ENCODE measurements at regions not wholly inside any gene's neighbourhood (a gene's known extent, or its start where the extent isn't known, plus 50 kb on each side); places are given as distances from the start of the nearest gene placed in this dataset.

- no peak for TF ChIP-seq MAX (IDR thresholded peaks at IDR 0.05; ENCODE audit: low read depth, low read length)
- no peak for TF ChIP-seq KLF5 (IDR thresholded peaks at IDR 0.05; ENCODE audit: partially characterized antibody)
- TF ChIP-seq FOS (IDR thresholded peaks at IDR 0.05; ENCODE audit: borderline replicate concordance, extremely low read depth, insufficient read length) = no peak
- no peak for TF ChIP-seq NFYA (IDR thresholded peaks at IDR 0.05; ENCODE audit: borderline replicate concordance, low read depth, low read length)
- no peak for TF ChIP-seq NBN (IDR thresholded peaks at IDR 0.05)
- no peak for TF ChIP-seq ZBTB4 (CRISPR knock-in tag; IDR thresholded peaks at IDR 0.05)
Observed at GRCh38 chr2:17306706-17307105, 211.5 kb downstream of the RAD51AP2 start (continued).

DNA sequence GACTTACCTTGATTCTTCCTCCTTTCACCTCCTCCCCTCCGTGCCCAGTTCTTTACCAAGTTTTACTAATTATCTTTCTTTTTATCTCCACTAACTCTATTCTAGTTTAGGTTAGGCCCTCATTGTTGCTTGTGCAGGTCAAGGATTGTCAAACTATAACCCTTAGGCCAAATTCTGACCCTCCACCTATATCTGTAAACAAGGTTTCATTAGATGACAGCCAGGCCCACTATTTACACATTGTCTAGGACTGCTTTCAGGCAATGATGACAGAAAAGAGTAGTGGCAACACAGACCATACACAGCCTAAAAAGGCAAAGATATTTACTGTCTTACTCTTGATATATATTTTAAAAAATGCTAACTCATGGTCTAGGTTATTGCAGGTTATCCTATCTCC lies 212.0 kb downstream of the RAD51AP2 start:
- Histone ChIP-seq H3K4me3 (no peak overlapping the region), H3K27ac (ENCODE audit: control insufficient read depth, insufficient read depth) (no peak overlapping the region), H3K4me1 (ENCODE audit: control insufficient read depth, insufficient read depth, low read length) (no peaks in the 10 kb centered on the region), H4K20me1 (ENCODE audit: control insufficient read depth, insufficient read depth) (no peaks in the 10 kb centered on the region), H3K27me3 (replicated peaks in 1 of 2; ENCODE audit: control insufficient read depth in 2 of 2, insufficient read depth in 2 of 2, low read length in 1 of 2) (no peaks in the 10 kb centered on the region), H3K79me2 (ENCODE audit: control insufficient read depth, insufficient read depth, low read length) (no peaks in the 10 kb centered on the region), H3K36me3 (ENCODE audit: control insufficient read depth in 2 of 2, insufficient read depth in 2 of 2, low read length in 1 of 2) (no peaks in the 10 kb centered on the region), H3K9me3 (replicated peaks; ENCODE audit: control insufficient read depth, insufficient read depth, low read length) (no peaks in the 10 kb centered on the region), H2AFZ (ENCODE audit: control insufficient read depth, low read depth, low read length) (no peak overlapping the region), H3K4me2 (ENCODE audit: control insufficient read depth, insufficient read depth) (no peak overlapping the region), H3K9ac (ENCODE audit: control insufficient read depth, insufficient read depth, low read length) (no peak overlapping the region)
- ATAC-seq = no peak
- RAD21 ChIA-PET (ENCODE audit: unreplicated experiment) = no interaction called here
- no peak for DNase-seq (ENCODE audit: low read depth, low spot score)
- WGBS (ENCODE audit: insufficient coverage, insufficient replicate concordance, low lambda C conversion rate, missing lambda C conversion rate) = 31% methylated on average over 1 of the region's 1 CpG
- intact Hi-C loops (cut with micrococcal nuclease; ENCODE audit: unreplicated experiment) = no loop called here
- CTCF ChIA-PET = interaction anchor here (0.6 to 0.8 kb wide), 2 partner anchors 8 to 214 kb away, joined by 3 read pairs; no protein-coding TSS in a partner anchor
- in situ Hi-C loops (cut with MboI) = loop anchor here (5.0 kb wide), 1 partner anchor 534 kb away; no protein-coding TSS in a partner anchor
- SMC1A ChIA-PET (ENCODE audit: uncharacterized antibody, unreplicated experiment) = no interaction called here
- BruUV-seq (replicated peaks) = no TSS peak
- no peak for FAIRE-seq
- POLR2A ChIA-PET = no interaction called here
- TF ChIP-seq PML (IDR thresholded peaks at IDR 0.05; ENCODE audit: low read length) (no peak), RELA (IDR thresholded peaks at IDR 0.05; ENCODE audit: borderline replicate concordance, partially characterized antibody) (no peak), CHD2 (IDR thresholded peaks at IDR 0.05; ENCODE audit: borderline replicate concordance, low read depth, low read length) (no peak), RCOR1 (conservative IDR thresholded peaks at IDR 0.05; ENCODE audit: low read depth, low read length) (no peak), CTCF (IDR thresholded peaks at IDR 0.05 in 2 of 3, conservative IDR thresholded peaks at IDR 0.05 in 1 of 3; ENCODE audit: control insufficient read depth in 2 of 3, extremely low read depth in 1 of 3, insufficient read depth in 1 of 3, low read depth in 3 of 3, low read length in 3 of 3) (no peak), JUND (IDR thresholded peaks at IDR 0.05; ENCODE audit: low read depth, low read length) (no peak), ZNF217 (IDR thresholded peaks at IDR 0.05) (no peak), EED (IDR thresholded peaks at IDR 0.05; ENCODE audit: low read depth) (no peak), SREBF1 (IDR thresholded peaks at IDR 0.05; ENCODE audit: low read length) (no peak)
- TF ChIP-seq, protein P1, sequence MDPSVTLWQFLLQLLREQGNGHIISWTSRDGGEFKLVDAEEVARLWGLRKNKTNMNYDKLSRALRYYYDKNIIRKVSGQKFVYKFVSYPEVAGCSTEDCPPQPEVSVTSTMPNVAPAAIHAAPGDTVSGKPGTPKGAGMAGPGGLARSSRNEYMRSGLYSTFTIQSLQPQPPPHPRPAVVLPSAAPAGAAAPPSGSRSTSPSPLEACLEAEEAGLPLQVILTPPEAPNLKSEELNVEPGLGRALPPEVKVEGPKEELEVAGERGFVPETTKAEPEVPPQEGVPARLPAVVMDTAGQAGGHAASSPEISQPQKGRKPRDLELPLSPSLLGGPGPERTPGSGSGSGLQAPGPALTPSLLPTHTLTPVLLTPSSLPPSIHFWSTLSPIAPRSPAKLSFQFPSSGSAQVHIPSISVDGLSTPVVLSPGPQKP (IDR thresholded peaks at IDR 0.05; ENCODE audit: low read depth, low read length) = no peak
